ENCODE measurements at regions not wholly inside any gene's neighbourhood (a gene's known extent, or its start where the extent isn't known, plus 50 kb on each side); places are given as distances from the start of the nearest gene placed in this dataset.

DNA sequence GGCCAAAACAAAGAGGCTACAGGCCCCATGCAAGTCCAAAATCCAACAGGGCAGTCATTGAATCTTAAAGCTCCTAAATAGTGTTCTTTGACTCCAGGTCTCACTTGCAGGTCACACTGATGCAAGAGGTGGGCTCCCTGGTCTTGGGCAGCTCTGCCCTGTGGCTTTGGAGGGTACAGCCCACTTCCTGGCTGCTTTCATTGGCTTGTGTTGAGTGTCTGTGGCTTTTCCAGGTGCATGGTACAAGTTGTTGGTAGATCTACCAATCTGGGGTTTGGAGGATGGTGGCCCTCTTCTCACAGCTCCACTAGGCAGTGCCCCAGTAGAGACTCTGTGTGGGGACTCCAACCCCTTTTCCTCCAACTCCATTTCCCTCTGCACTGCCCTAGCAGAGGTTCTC, 115.8 kb upstream of the ALKAL2 start:
- TF ChIP-seq, protein P1, sequence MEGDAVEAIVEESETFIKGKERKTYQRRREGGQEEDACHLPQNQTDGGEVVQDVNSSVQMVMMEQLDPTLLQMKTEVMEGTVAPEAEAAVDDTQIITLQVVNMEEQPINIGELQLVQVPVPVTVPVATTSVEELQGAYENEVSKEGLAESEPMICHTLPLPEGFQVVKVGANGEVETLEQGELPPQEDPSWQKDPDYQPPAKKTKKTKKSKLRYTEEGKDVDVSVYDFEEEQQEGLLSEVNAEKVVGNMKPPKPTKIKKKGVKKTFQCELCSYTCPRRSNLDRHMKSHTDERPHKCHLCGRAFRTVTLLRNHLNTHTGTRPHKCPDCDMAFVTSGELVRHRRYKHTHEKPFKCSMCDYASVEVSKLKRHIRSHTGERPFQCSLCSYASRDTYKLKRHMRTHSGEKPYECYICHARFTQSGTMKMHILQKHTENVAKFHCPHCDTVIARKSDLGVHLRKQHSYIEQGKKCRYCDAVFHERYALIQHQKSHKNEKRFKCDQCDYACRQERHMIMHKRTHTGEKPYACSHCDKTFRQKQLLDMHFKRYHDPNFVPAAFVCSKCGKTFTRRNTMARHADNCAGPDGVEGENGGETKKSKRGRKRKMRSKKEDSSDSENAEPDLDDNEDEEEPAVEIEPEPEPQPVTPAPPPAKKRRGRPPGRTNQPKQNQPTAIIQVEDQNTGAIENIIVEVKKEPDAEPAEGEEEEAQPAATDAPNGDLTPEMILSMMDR (IDR thresholded peaks at IDR 0.05), result no peak
- TF ChIP-seq POLR2A (IDR thresholded peaks at IDR 0.05), result no peak
